ENCODE measurements at regions not wholly inside any gene's neighbourhood (a gene's known extent, or its start where the extent isn't known, plus 50 kb on each side); places are given as distances from the start of the nearest gene placed in this dataset.

DNA sequence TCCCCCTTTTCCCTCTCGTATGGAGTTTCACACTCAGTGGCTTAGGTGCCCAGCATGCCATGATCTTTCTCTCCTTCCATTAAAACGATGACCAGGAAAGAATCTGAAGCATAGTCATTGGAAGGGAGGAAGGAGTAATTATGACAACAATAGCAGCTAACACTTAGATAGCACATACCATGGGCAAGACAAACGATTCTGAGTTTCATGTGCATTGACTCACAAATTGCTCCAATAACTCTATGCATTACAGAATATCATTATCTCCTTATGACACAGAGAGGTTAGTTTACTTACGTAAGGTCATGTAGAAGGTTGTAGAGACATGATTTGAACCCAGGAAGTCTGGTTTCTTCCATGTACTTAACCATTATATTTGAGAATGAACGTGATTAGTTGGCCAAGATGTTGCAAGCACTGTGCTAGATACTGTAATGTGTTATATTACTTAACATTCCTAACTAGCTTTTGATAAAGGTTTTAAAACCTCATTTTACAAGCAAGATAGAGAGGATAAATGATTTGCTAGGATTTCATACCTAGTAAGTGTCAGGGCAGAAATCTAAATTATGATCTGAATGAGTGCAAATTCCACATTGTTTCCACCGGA is 162.4 kb downstream of the CAND1 start:
- Histone ChIP-seq H3K4me1 (ENCODE audit: control insufficient read depth in 5 of 5, insufficient read depth in 5 of 5, low read length in 5 of 5) (peaks cover 2 to 28% (median 4%) of the 10 kb centered on the region in 5 donors), H3K9me3 (ENCODE audit: control insufficient read depth in 4 of 4, insufficient read depth in 3 of 4, low read length in 3 of 4) (peaks cover 0 to 2% (median 0%) of the 10 kb centered on the region in 4 donors), H3K4me3 (no peak overlapping the region), H3K36me3 (ENCODE audit: control insufficient read depth in 4 of 4, insufficient read depth in 4 of 4, low read length in 4 of 4) (no peaks in the 10 kb centered on the region), H3K27ac (ENCODE audit: low read depth in 1 of 2, low read length in 1 of 2) (peak overlapping the region in 1 of 2 donors; percentile 49), H3K9ac (ENCODE audit: insufficient read depth in 1 of 2, low read length in 2 of 2) (no peak overlapping the region), H3K27me3 (ENCODE audit: control insufficient read depth in 3 of 3, insufficient read depth in 3 of 3, low read length in 2 of 3) (no peaks in the 10 kb centered on the region)
- ATAC-seq (ENCODE audit: insufficient read depth, low FRiP score) (no peak), DNase-seq (no peak)
- TF ChIP-seq CTCF (IDR thresholded peaks at IDR 0.05; ENCODE audit: control extremely low read depth, extremely low read depth): no peak
- 55 to 73% methylated on average over 6 of the region's 6 CpGs for WGBS, 2 donors

GRCh38 chr12:67433385-67434175 is 164.4 kb downstream of the CAND1 start:
- no peak for TF ChIP-seq CTCF (IDR thresholded peaks at IDR 0.05; ENCODE audit: control extremely low read depth, extremely low read depth)
- Histone ChIP-seq H3K27ac (ENCODE audit: low read depth in 1 of 2, low read length in 1 of 2) (no peak overlapping the region), H3K27me3 (ENCODE audit: control insufficient read depth in 3 of 3, insufficient read depth in 3 of 3, low read length in 2 of 3) (no peaks in the 10 kb centered on the region), H3K4me1 (ENCODE audit: control insufficient read depth in 5 of 5, insufficient read depth in 5 of 5, low read length in 5 of 5) (peaks cover 2 to 26% (median 4%) of the 10 kb centered on the region in 5 donors), H3K4me3 (no peak overlapping the region), H3K9ac (ENCODE audit: insufficient read depth in 1 of 2, low read length in 2 of 2) (no peak overlapping the region), H3K36me3 (ENCODE audit: control insufficient read depth in 4 of 4, insufficient read depth in 4 of 4, low read length in 4 of 4) (no peaks in the 10 kb centered on the region), H3K9me3 (ENCODE audit: control insufficient read depth in 4 of 4, insufficient read depth in 3 of 4, low read length in 3 of 4) (no peaks in the 10 kb centered on the region)
- no peak for ATAC-seq (ENCODE audit: insufficient read depth, low FRiP score)
- 85 to 86% methylated on average over 6 of the region's 6 CpGs for WGBS, 2 donors
- DNase-seq: no peak

GRCh38 chr12:67434671-67435370 is 165.7 kb downstream of the CAND1 start:
- WGBS, 2 donors: 65 to 79% methylated on average over 3 of the region's 3 CpGs
- no peaks in the 10 kb centered on the region for H3K36me3 ChIP-seq (ENCODE audit: control insufficient read depth in 4 of 4, insufficient read depth in 4 of 4, low read length in 4 of 4)
- no peak for TF ChIP-seq CTCF (IDR thresholded peaks at IDR 0.05; ENCODE audit: control extremely low read depth, extremely low read depth)
- no peaks in the 10 kb centered on the region for H3K9me3 ChIP-seq (ENCODE audit: control insufficient read depth in 4 of 4, insufficient read depth in 3 of 4, low read length in 3 of 4)
- peak in 2 of 3 donors; percentile 28 to 63 for DNase-seq
- no peak overlapping the region for H3K4me3 ChIP-seq
- no peak overlapping the region for H3K9ac ChIP-seq (ENCODE audit: insufficient read depth in 1 of 2, low read length in 2 of 2)
- H3K4me1 ChIP-seq (ENCODE audit: control insufficient read depth in 5 of 5, insufficient read depth in 5 of 5, low read length in 5 of 5): peaks cover 2 to 26% (median 4%) of the 10 kb centered on the region in 5 donors
- peak overlapping the region in 1 of 2 donors; percentile 4 for H3K27ac ChIP-seq (ENCODE audit: low read depth in 1 of 2, low read length in 1 of 2)
- ATAC-seq (ENCODE audit: insufficient read depth, low FRiP score): peak; percentile 21
- no peaks in the 10 kb centered on the region for H3K27me3 ChIP-seq (ENCODE audit: control insufficient read depth in 3 of 3, insufficient read depth in 3 of 3, low read length in 2 of 3)

Data from lung (tissue), 11 donors.